ENCODE measurements at regions not wholly inside any gene's neighbourhood (a gene's known extent, or its start where the extent isn't known, plus 50 kb on each side); places are given as distances from the start of the nearest gene placed in this dataset.

- H3K27ac ChIP-seq (replicated peaks; ENCODE audit: low read length) = no peak overlapping the region
- no peaks in the 10 kb centered on the region for H3K79me1 ChIP-seq (ENCODE audit: low read depth, low read length)
- H3K27me3 ChIP-seq (ENCODE audit: control insufficient read depth in 3 of 3, insufficient read depth in 3 of 3, low read depth in 1 of 3, low read length in 3 of 3) = peaks cover 0 to 6% (median 0%) of the 10 kb centered on the region in 3 experiments
- no peak overlapping the region for H3K18ac ChIP-seq (ENCODE audit: low read length)
- no peak overlapping the region for H3K23ac ChIP-seq (ENCODE audit: low read depth, low read length, poor library complexity)
- H3K4me2 ChIP-seq (ENCODE audit: insufficient read depth, low read length, poor library complexity, severe bottlenecking) = no peak overlapping the region
- WGBS, 2 donors (ENCODE audit: extremely low coverage in 2 of 2, insufficient read length in 2 of 2, insufficient replicate concordance in 1 of 2) = no CpG with 5 or more reads among the region's 4 CpGs
- H2BK12ac ChIP-seq (ENCODE audit: low read length) = no peak overlapping the region
- no peak overlapping the region for H4K8ac ChIP-seq (ENCODE audit: low read depth, low read length)
- H2BK5ac ChIP-seq (ENCODE audit: low read length) = no peak overlapping the region
- no peaks in the 10 kb centered on the region for H3K4me1 ChIP-seq (ENCODE audit: control insufficient read depth in 2 of 2, insufficient read depth in 1 of 2, low read depth in 1 of 2, low read length in 2 of 2)
- no peak overlapping the region for H2BK15ac ChIP-seq (ENCODE audit: low read length)
- H3K9ac ChIP-seq (ENCODE audit: low read depth, low read length, poor library complexity) = no peak overlapping the region
- H2BK120ac ChIP-seq (ENCODE audit: low read depth, low read length) = no peak overlapping the region
- H2AK5ac ChIP-seq (ENCODE audit: low read depth, low read length) = no peak overlapping the region
- H2AFZ ChIP-seq (ENCODE audit: low read length) = no peak overlapping the region
- H3K36me3 ChIP-seq (replicated peaks in 1 of 2; ENCODE audit: control insufficient read depth in 2 of 2, insufficient read depth in 2 of 2, low read length in 2 of 2) = no peaks in the 10 kb centered on the region
- H3K9me3 ChIP-seq (replicated peaks in 1 of 2; ENCODE audit: control insufficient read depth in 2 of 2, insufficient read depth in 1 of 2, low read depth in 1 of 2, low read length in 2 of 2) = peaks cover 15 to 17% of the 10 kb centered on the region in 2 donors
- H4K91ac ChIP-seq (ENCODE audit: low read depth, low read length, poor library complexity) = no peak overlapping the region
- H3K14ac ChIP-seq (ENCODE audit: low read length) = no peak overlapping the region
- no peak overlapping the region for H3K4me3 ChIP-seq (ENCODE audit: low read length in 2 of 2)
- DNase-seq (ENCODE audit: low spot score) = no peak
- H3K4ac ChIP-seq (ENCODE audit: low read length) = no peak overlapping the region
These were observed 70.9 kb upstream of the CELF2 start for GRCh38 chr10:10946801-10947200.

- no peak overlapping the region for H2BK5ac ChIP-seq (ENCODE audit: low read length)
- DNase-seq (ENCODE audit: low spot score) = no peak
- no peak overlapping the region for H3K4ac ChIP-seq (ENCODE audit: low read length)
- no peaks in the 10 kb centered on the region for H3K79me1 ChIP-seq (ENCODE audit: low read depth, low read length)
- no peak overlapping the region for H2BK15ac ChIP-seq (ENCODE audit: low read length)
- no peaks in the 10 kb centered on the region for H3K36me3 ChIP-seq (replicated peaks in 1 of 2; ENCODE audit: control insufficient read depth in 2 of 2, insufficient read depth in 2 of 2, low read length in 2 of 2)
- H3K14ac ChIP-seq (ENCODE audit: low read length) = no peak overlapping the region
- no peaks in the 10 kb centered on the region for H3K9me3 ChIP-seq (replicated peaks in 1 of 2; ENCODE audit: control insufficient read depth in 2 of 2, insufficient read depth in 1 of 2, low read depth in 1 of 2, low read length in 2 of 2)
- H3K27ac ChIP-seq (replicated peaks; ENCODE audit: low read length) = no peak overlapping the region
- H3K4me1 ChIP-seq (ENCODE audit: control insufficient read depth in 2 of 2, insufficient read depth in 1 of 2, low read depth in 1 of 2, low read length in 2 of 2) = no peaks in the 10 kb centered on the region
- peaks cover 0 to 6% (median 0%) of the 10 kb centered on the region in 3 experiments for H3K27me3 ChIP-seq (ENCODE audit: control insufficient read depth in 3 of 3, insufficient read depth in 3 of 3, low read depth in 1 of 3, low read length in 3 of 3)
- WGBS, 2 donors (ENCODE audit: extremely low coverage in 2 of 2, insufficient read length in 2 of 2, insufficient replicate concordance in 1 of 2) = no CpG with 5 or more reads among the region's 7 CpGs
- no peak overlapping the region for H2BK12ac ChIP-seq (ENCODE audit: low read length)
- H3K23ac ChIP-seq (ENCODE audit: low read depth, low read length, poor library complexity) = no peak overlapping the region
- H3K4me2 ChIP-seq (ENCODE audit: insufficient read depth, low read length, poor library complexity, severe bottlenecking) = no peak overlapping the region
- H3K18ac ChIP-seq (ENCODE audit: low read length) = no peak overlapping the region
- no peak overlapping the region for H4K91ac ChIP-seq (ENCODE audit: low read depth, low read length, poor library complexity)
- no peak overlapping the region for H2AFZ ChIP-seq (ENCODE audit: low read length)
- H2AK5ac ChIP-seq (ENCODE audit: low read depth, low read length) = no peak overlapping the region
- no peak overlapping the region for H2BK120ac ChIP-seq (ENCODE audit: low read depth, low read length)
- no peak overlapping the region for H4K8ac ChIP-seq (ENCODE audit: low read depth, low read length)
- H3K9ac ChIP-seq (ENCODE audit: low read depth, low read length, poor library complexity) = no peak overlapping the region
- no peak overlapping the region for H3K4me3 ChIP-seq (ENCODE audit: low read length in 2 of 2)
These were observed 66.0 kb upstream of the CELF2 start for GRCh38 chr10:10951675-10952074.

GRCh38 chr10:10952800-10953199 is 64.9 kb upstream of the CELF2 start:
- H2BK12ac ChIP-seq (ENCODE audit: low read length) = no peak overlapping the region
- H3K9ac ChIP-seq (ENCODE audit: low read depth, low read length, poor library complexity) = no peak overlapping the region
- H4K8ac ChIP-seq (ENCODE audit: low read depth, low read length) = no peak overlapping the region
- no peaks in the 10 kb centered on the region for H3K79me1 ChIP-seq (ENCODE audit: low read depth, low read length)
- H2BK5ac ChIP-seq (ENCODE audit: low read length) = no peak overlapping the region
- no peak overlapping the region for H3K23ac ChIP-seq (ENCODE audit: low read depth, low read length, poor library complexity)
- H2AFZ ChIP-seq (ENCODE audit: low read length) = no peak overlapping the region
- no peak overlapping the region for H3K4me2 ChIP-seq (ENCODE audit: insufficient read depth, low read length, poor library complexity, severe bottlenecking)
- H3K36me3 ChIP-seq (replicated peaks in 1 of 2; ENCODE audit: control insufficient read depth in 2 of 2, insufficient read depth in 2 of 2, low read length in 2 of 2) = no peaks in the 10 kb centered on the region
- H2AK5ac ChIP-seq (ENCODE audit: low read depth, low read length) = no peak overlapping the region
- H2BK15ac ChIP-seq (ENCODE audit: low read length) = no peak overlapping the region
- no peak overlapping the region for H3K27ac ChIP-seq (replicated peaks; ENCODE audit: low read length)
- no peak overlapping the region for H3K4me3 ChIP-seq (ENCODE audit: low read length in 2 of 2)
- H3K4me1 ChIP-seq (ENCODE audit: control insufficient read depth in 2 of 2, insufficient read depth in 1 of 2, low read depth in 1 of 2, low read length in 2 of 2) = no peaks in the 10 kb centered on the region
- H3K27me3 ChIP-seq (ENCODE audit: control insufficient read depth in 3 of 3, insufficient read depth in 3 of 3, low read depth in 1 of 3, low read length in 3 of 3) = peaks cover 0 to 2% (median 0%) of the 10 kb centered on the region in 3 experiments
- no CpG with 5 or more reads among the region's 3 CpGs for WGBS, 2 donors (ENCODE audit: extremely low coverage in 2 of 2, insufficient read length in 2 of 2, insufficient replicate concordance in 1 of 2)
- H3K18ac ChIP-seq (ENCODE audit: low read length) = no peak overlapping the region
- H3K9me3 ChIP-seq (replicated peaks in 1 of 2; ENCODE audit: control insufficient read depth in 2 of 2, insufficient read depth in 1 of 2, low read depth in 1 of 2, low read length in 2 of 2) = no peaks in the 10 kb centered on the region
- H2BK120ac ChIP-seq (ENCODE audit: low read depth, low read length) = no peak overlapping the region
- DNase-seq (ENCODE audit: low spot score) = no peak
- H3K14ac ChIP-seq (ENCODE audit: low read length) = no peak overlapping the region
- no peak overlapping the region for H4K91ac ChIP-seq (ENCODE audit: low read depth, low read length, poor library complexity)
- H3K4ac ChIP-seq (ENCODE audit: low read length) = no peak overlapping the region

- Histone ChIP-seq H3K4ac (ENCODE audit: low read length) (no peak overlapping the region), H3K4me3 (ENCODE audit: low read length in 2 of 2) (no peak overlapping the region), H2BK120ac (ENCODE audit: low read depth, low read length) (no peak overlapping the region), H2BK5ac (ENCODE audit: low read length) (no peak overlapping the region), H3K27ac (replicated peaks; ENCODE audit: low read length) (no peak overlapping the region), H3K9ac (ENCODE audit: low read depth, low read length, poor library complexity) (no peak overlapping the region), H3K4me2 (ENCODE audit: insufficient read depth, low read length, poor library complexity, severe bottlenecking) (no peak overlapping the region), H3K9me3 (replicated peaks in 1 of 2; ENCODE audit: control insufficient read depth in 2 of 2, insufficient read depth in 1 of 2, low read depth in 1 of 2, low read length in 2 of 2) (no peaks in the 10 kb centered on the region), H3K18ac (ENCODE audit: low read length) (no peak overlapping the region), H2AK5ac (ENCODE audit: low read depth, low read length) (no peak overlapping the region), H3K4me1 (ENCODE audit: control insufficient read depth in 2 of 2, insufficient read depth in 1 of 2, low read depth in 1 of 2, low read length in 2 of 2) (peaks cover 2 to 14% of the 10 kb centered on the region in 2 donors), H3K79me1 (ENCODE audit: low read depth, low read length) (no peaks in the 10 kb centered on the region), H3K23ac (ENCODE audit: low read depth, low read length, poor library complexity) (no peak overlapping the region), H2AFZ (ENCODE audit: low read length) (no peak overlapping the region), H2BK12ac (ENCODE audit: low read length) (no peak overlapping the region), H4K8ac (ENCODE audit: low read depth, low read length) (no peak overlapping the region), H3K14ac (ENCODE audit: low read length) (no peak overlapping the region), H4K91ac (ENCODE audit: low read depth, low read length, poor library complexity) (no peak overlapping the region), H3K36me3 (replicated peaks in 1 of 2; ENCODE audit: control insufficient read depth in 2 of 2, insufficient read depth in 2 of 2, low read length in 2 of 2) (no peaks in the 10 kb centered on the region), H3K27me3 (ENCODE audit: control insufficient read depth in 3 of 3, insufficient read depth in 3 of 3, low read depth in 1 of 3, low read length in 3 of 3) (no peaks in the 10 kb centered on the region), H2BK15ac (ENCODE audit: low read length) (no peak overlapping the region)
- no peak for DNase-seq (ENCODE audit: low spot score)
- WGBS, 2 donors (ENCODE audit: extremely low coverage in 2 of 2, insufficient read length in 2 of 2, insufficient replicate concordance in 1 of 2) = no CpG with 5 or more reads among the region's 11 CpGs
These were observed 60.8 kb upstream of the CELF2 start for GRCh38 chr10:10956681-10957542.

Data from neuronal stem cell (in vitro differentiated cells).